IMR-90 (cell line): ENCODE measurements at regions not wholly inside any gene's neighbourhood (a gene's known extent, or its start where the extent isn't known, plus 50 kb on each side); places are given as distances from the start of the nearest gene placed in this dataset.

Experiments
- ATAC-seq: fragments of 200-7000 bp; cut with Tn5 transposase; 2 replicates; pipeline ENCODE4 v1.9.1; 2020; ENCODE audit warnings: low read depth, mild to moderate bottlenecking, moderate library complexity
- BruUV-seq: library from RNA; stranded (reverse); fragments of 400-500 nt; replicated peaks from 2 replicates; lab custom pipeline; 2021; lab: Mats Ljungman, UMichigan
- CTCF ChIA-PET: fragments of 300-600 bp; formaldehyde crosslinking; extraction: SDS; loops from one replicate; lab custom pipeline; 2021; ENCODE audit warnings: antibody characterized with exemption; lab: Yijun Ruan, JAX
- POLR2A ChIA-PET: fragments of 300-600 bp; sonication (Branson Sonifier 250); formaldehyde crosslinking; loops from one replicate; lab custom pipeline; 2022; ENCODE audit warnings: antibody characterized with exemption; ENCODE audit not compliant: unreplicated experiment; lab: Charles Lee
- DNase-seq: peaks from one replicate; pipeline ENCODE4 v3.0.0; 2013
- H2AFZ ChIP-seq: replicated peaks from 2 replicates; pipeline ENCODE3; 2013; ENCODE audit warnings: low read length, mild to moderate bottlenecking; ENCODE audit not compliant: poor library complexity
- H2AK5ac ChIP-seq: 2 replicates; pipeline ENCODE4 v1.6.1; 2013; ENCODE audit warnings: low read depth, low read length, inconsistent platforms
- H2AK9ac ChIP-seq: replicated peaks from 2 replicates; pipeline ENCODE3; 2013; ENCODE audit warnings: mild to moderate bottlenecking, low read depth, low read length, moderate library complexity; ENCODE audit not compliant: poor library complexity
- H2BK120ac ChIP-seq: 2 replicates; pipeline ENCODE4 v1.6.1; 2013; ENCODE audit warnings: low read depth, low read length, inconsistent platforms
- H2BK15ac ChIP-seq: 3 replicates; pipeline ENCODE4 v1.6.1; 2013; ENCODE audit warnings: low read depth, low read length, inconsistent platforms
- H2BK20ac ChIP-seq: 2 replicates; pipeline ENCODE4 v1.6.1; 2013; ENCODE audit warnings: low read depth, mild to moderate bottlenecking, inconsistent platforms, low read length, moderate library complexity
- H2BK5ac ChIP-seq: 2 replicates; pipeline ENCODE4 v1.6.1; 2013; ENCODE audit warnings: mild to moderate bottlenecking, low read depth, low read length, inconsistent platforms; ENCODE audit not compliant: poor library complexity, severe bottlenecking
- H3K14ac ChIP-seq: replicated peaks from 2 replicates; pipeline ENCODE4 v1.6.1; 2013; ENCODE audit warnings: low read depth, low read length, inconsistent platforms
- H3K18ac ChIP-seq: 2 replicates; pipeline ENCODE4 v1.6.1; 2013; ENCODE audit warnings: low read depth, low read length, control low read depth
- H3K23ac ChIP-seq: 2 replicates; pipeline ENCODE4 v1.6.1; 2013; ENCODE audit warnings: low read depth, low read length, inconsistent platforms
- H3K27ac ChIP-seq: 2 replicates; pipeline ENCODE4 v1.5.1; 2013; ENCODE audit warnings: mild to moderate bottlenecking, control low read depth, low read length; ENCODE audit not compliant: insufficient read depth
- H3K27me3 ChIP-seq: 2 replicates; pipeline ENCODE4 v1.6.1; 2013; ENCODE audit warnings: low read length; ENCODE audit not compliant: control insufficient read depth, insufficient read depth
- H3K36me3 ChIP-seq: 2 replicates; pipeline ENCODE4 v1.6.1; 2013; ENCODE audit warnings: low read length, mixed read lengths; ENCODE audit not compliant: control insufficient read depth, insufficient read depth
- H3K4ac ChIP-seq: 2 replicates; pipeline ENCODE4 v1.6.1; 2013; ENCODE audit warnings: low read depth, low read length, inconsistent platforms
- H3K4me1 ChIP-seq: 2 replicates; pipeline ENCODE4 v1.6.1; 2013; ENCODE audit warnings: low read length, mixed read lengths; ENCODE audit not compliant: control insufficient read depth, insufficient read depth
- H3K4me2 ChIP-seq: 2 replicates; pipeline ENCODE4 v1.6.1; 2013; ENCODE audit warnings: low read depth, mild to moderate bottlenecking, control low read depth, low read length, moderate library complexity
- H3K4me3 ChIP-seq: 2 replicates; pipeline ENCODE4 v1.5.1; 2013; ENCODE audit warnings: low read depth, mild to moderate bottlenecking, control low read depth, low read length, moderate library complexity; ENCODE audit not compliant: insufficient read depth
- H3K56ac ChIP-seq: 2 replicates; pipeline ENCODE4 v1.6.1; 2013; ENCODE audit warnings: low read length, inconsistent platforms; ENCODE audit not compliant: insufficient read depth; ENCODE audit errors: extremely low read depth
- H3K79me1 ChIP-seq, 2 experiments: 2 replicates each; pipeline ENCODE4 v1.6.1; 2013; ENCODE audit warnings: low read length in 2 of 2, inconsistent platforms in 1 of 2, low read depth in 1 of 2
- H3K9ac ChIP-seq: 2 replicates; pipeline ENCODE4 v1.6.1; 2013; ENCODE audit warnings: low read depth, low read length, control low read depth
- H3K9me1 ChIP-seq: 2 replicates; pipeline ENCODE4 v1.6.1; 2013; ENCODE audit warnings: low read length, inconsistent platforms; ENCODE audit not compliant: insufficient read depth
- H3K9me3 ChIP-seq: 2 replicates; pipeline ENCODE4 v1.6.1; 2013; ENCODE audit warnings: low read length; ENCODE audit not compliant: control insufficient read depth, insufficient read depth
- H4K20me1 ChIP-seq: 2 replicates; pipeline ENCODE4 v1.6.1; 2013; ENCODE audit warnings: low read length, inconsistent platforms; ENCODE audit not compliant: insufficient read depth
- H4K5ac ChIP-seq: 2 replicates; pipeline ENCODE4 v1.6.1; 2013; ENCODE audit warnings: mild to moderate bottlenecking, low read depth, low read length, control low read depth
- H4K8ac ChIP-seq, 2 experiments: 2 replicates each; pipeline ENCODE4 v1.6.1; 2013; ENCODE audit warnings: low read depth in 2 of 2, low read length in 2 of 2, control low read depth in 1 of 2, inconsistent platforms in 1 of 2
- H4K91ac ChIP-seq: 2 replicates; pipeline ENCODE4 v1.6.1; 2013; ENCODE audit warnings: low read depth, low read length, inconsistent platforms; ENCODE audit not compliant: insufficient read depth
- CEBPB ChIP-seq: IDR thresholded peaks from 2 replicates; pipeline ENCODE4 v1.6.1; 2012; ENCODE audit warnings: low read depth, low read length, improper control_type of control experiment
- CHD1 ChIP-seq: IDR thresholded peaks from 2 replicates; pipeline ENCODE4 v1.6.1; 2012; ENCODE audit warnings: low read depth, low read length, improper control_type of control experiment
- FOS ChIP-seq: fragments of 150-350 bp; IDR thresholded peaks from 2 replicates; pipeline ENCODE4 v1.6.1; 2016; ENCODE audit warnings: low read depth, low read length
- MAZ ChIP-seq: IDR thresholded peaks from 2 replicates; pipeline ENCODE4 v1.6.1; 2012; ENCODE audit warnings: low read depth, mild to moderate bottlenecking, low read length, improper control_type of control experiment, moderate library complexity, borderline replicate concordance
- WGBS, 2 experiments: methylation state at CpG; one replicate each; pipeline versions ENCODE4 v1.1.5 to v1.1.7; 2013; ENCODE audit warnings: missing lambda C conversion rate in 2 of 2; ENCODE audit not compliant: insufficient read length in 1 of 2; ENCODE audit errors: extremely low coverage in 2 of 2; 5-methylcytosine and 5-hydroxymethylcytosine counted together
- dilution Hi-C: fragments of 300-500 bp; cut with HindIII; formaldehyde crosslinking; loops from one replicate; pipeline ENCODE4 v1.14.3; 2018; ENCODE audit warnings: low sequenced_read_pairs; ENCODE audit not compliant: unreplicated experiment
- in situ Hi-C: fragments of 300-500 bp; cut with MboI; formaldehyde crosslinking; loops from 3 replicates; pipeline ENCODE4 v1.14.3; 2019; ENCODE audit warnings: low sequenced_read_pairs, inconsistent platforms, mixed read lengths
- intact Hi-C: fragments of 100-400 bp; cut with micrococcal nuclease; formaldehyde crosslinking; loops from 2 replicates; pipeline ENCODE4 v1.10.0; 2022
- TF ChIP-seq, protein P1 (sequence below): fragments of 150-350 bp; IDR thresholded peaks from 2 replicates; pipeline ENCODE4 v1.6.1; 2017; ENCODE audit warnings: mild to moderate bottlenecking, antibody characterized with exemption, low read length, low read depth

DNA sequence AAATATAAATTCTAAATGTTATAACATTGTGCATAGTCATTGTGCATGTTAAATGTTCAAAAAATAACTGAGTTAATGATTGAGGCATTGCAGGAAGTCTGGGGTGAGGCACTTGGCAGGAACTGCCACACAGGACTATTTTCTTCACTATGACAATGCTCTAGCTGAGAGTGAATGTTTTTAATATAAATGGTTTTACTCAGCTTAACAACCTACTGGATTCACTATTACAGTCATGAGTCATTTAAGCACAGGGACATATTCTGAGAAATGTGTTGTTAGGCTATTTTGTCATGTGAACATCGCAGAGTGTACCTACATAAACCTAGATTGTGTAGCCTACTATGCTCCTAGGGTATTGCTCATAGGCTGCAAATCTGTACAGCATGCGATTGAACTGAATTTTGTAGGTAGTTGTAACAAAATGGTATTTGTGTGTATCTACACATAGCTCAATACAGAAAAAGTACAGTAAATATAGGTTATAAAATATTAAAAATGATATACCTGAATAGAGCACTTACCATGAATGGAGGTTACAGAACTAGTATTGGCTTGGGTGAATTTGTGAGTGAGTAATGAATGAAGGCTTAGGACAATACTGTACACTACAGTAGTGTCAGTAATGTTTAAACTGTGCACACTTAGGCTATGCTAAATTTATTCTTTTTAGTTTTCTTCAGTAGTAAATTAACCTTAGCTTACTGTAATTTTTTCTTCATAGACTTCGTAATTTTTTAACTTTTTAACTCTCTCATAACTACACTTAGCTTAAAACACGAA is 346.1 kb upstream of the PTGER4 start:
- ATAC-seq: peak; percentile 68; the same call in 1 of the 2 replicates
- POLR2A ChIA-PET: no interaction called here
- WGBS, 2 experiments: 80 to 100% methylated on average over 1 to 2 of the region's 4 CpGs

More for the DNA sequence above, 346.1 kb upstream of the PTGER4 start:
- no peak overlapping the region for H4K91ac ChIP-seq
- H2AK5ac ChIP-seq: no peak overlapping the region
- TF ChIP-seq, protein P1, sequence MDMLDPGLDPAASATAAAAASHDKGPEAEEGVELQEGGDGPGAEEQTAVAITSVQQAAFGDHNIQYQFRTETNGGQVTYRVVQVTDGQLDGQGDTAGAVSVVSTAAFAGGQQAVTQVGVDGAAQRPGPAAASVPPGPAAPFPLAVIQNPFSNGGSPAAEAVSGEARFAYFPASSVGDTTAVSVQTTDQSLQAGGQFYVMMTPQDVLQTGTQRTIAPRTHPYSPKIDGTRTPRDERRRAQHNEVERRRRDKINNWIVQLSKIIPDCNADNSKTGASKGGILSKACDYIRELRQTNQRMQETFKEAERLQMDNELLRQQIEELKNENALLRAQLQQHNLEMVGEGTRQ: no peak
- TF ChIP-seq CEBPB (no peak), CHD1 (no peak), FOS (no peak), MAZ (no peak)
- no peak overlapping the region for H4K8ac ChIP-seq
- H2BK20ac ChIP-seq: no peak overlapping the region
- no peak overlapping the region for H4K5ac ChIP-seq
- peaks cover 4% of the 10 kb centered on the region; the same call in 1 of the 2 replicates for H3K4me1 ChIP-seq
- no peak overlapping the region for H3K4me2 ChIP-seq
- no peak overlapping the region for H2AK9ac ChIP-seq
- H3K4me3 ChIP-seq: no peak overlapping the region
- H4K20me1 ChIP-seq: no peaks in the 10 kb centered on the region
- no peaks in the 10 kb centered on the region for H3K9me3 ChIP-seq
- H3K36me3 ChIP-seq: no peaks in the 10 kb centered on the region
- no TSS peak for BruUV-seq
- no peaks in the 10 kb centered on the region for H3K9me1 ChIP-seq
- CTCF ChIA-PET: no interaction called here
- H3K9ac ChIP-seq: no peak overlapping the region
- no peak overlapping the region for H2BK15ac ChIP-seq
- H3K27ac ChIP-seq: no peak overlapping the region
- DNase-seq: peak; percentile 43
- in situ Hi-C loops: no loop called here
- H2AFZ ChIP-seq: no peak overlapping the region
- H3K23ac ChIP-seq: no peak overlapping the region
- H3K18ac ChIP-seq: no peak overlapping the region
- intact Hi-C loops: no loop called here
- dilution Hi-C loops: no loop called here
- no peak overlapping the region for H3K56ac ChIP-seq
- no peaks in the 10 kb centered on the region for H3K27me3 ChIP-seq
- H2BK120ac ChIP-seq: no peak overlapping the region
- no peak overlapping the region for H3K14ac ChIP-seq
- H3K79me1 ChIP-seq: no peaks in the 10 kb centered on the region
- no peak overlapping the region for H2BK5ac ChIP-seq
- H3K4ac ChIP-seq: no peak overlapping the region
